ENCODE measurements at regions not wholly inside any gene's neighbourhood (a gene's known extent, or its start where the extent isn't known, plus 50 kb on each side); places are given as distances from the start of the nearest gene placed in this dataset.

- DNase-seq (ENCODE audit: low spot score) (no peak), ATAC-seq (ENCODE audit: insufficient number of reproducible peaks, low FRiP score, low read depth) (no peak)
- no peaks in the 10 kb centered on the region for H3K4me1 ChIP-seq (ENCODE audit: control insufficient read depth in 1 of 2, low read depth in 2 of 2)
Measured at GRCh38 chr11:107247167-107247861, 210.3 kb downstream of the CWF19L2 start.

GRCh38 chr11:107243929-107244328, 213.7 kb downstream of the CWF19L2 start:
- H3K4me3 ChIP-seq, result no peak overlapping the region
- DNase-seq (ENCODE audit: low spot score), result no peak
- no peaks in the 10 kb centered on the region for H3K27me3 ChIP-seq (replicated peaks; ENCODE audit: insufficient read depth)
- no peak overlapping the region for H3K27ac ChIP-seq
- no peaks in the 10 kb centered on the region for H3K36me3 ChIP-seq
- no peaks in the 10 kb centered on the region for H3K4me1 ChIP-seq (ENCODE audit: control insufficient read depth in 1 of 2, low read depth in 2 of 2)
- H3K9me3 ChIP-seq, result no peaks in the 10 kb centered on the region
- no peak for ATAC-seq (ENCODE audit: insufficient number of reproducible peaks, low FRiP score, low read depth)
- TF ChIP-seq CTCF (IDR thresholded peaks at IDR 0.05), result no peak

More at GRCh38 chr11:107247167-107247861, 210.3 kb downstream of the CWF19L2 start:
- Histone ChIP-seq H3K4me3 (no peak overlapping the region), H3K27ac (no peak overlapping the region), H3K9me3 (no peaks in the 10 kb centered on the region), H3K27me3 (replicated peaks; ENCODE audit: insufficient read depth) (no peaks in the 10 kb centered on the region), H3K36me3 (no peaks in the 10 kb centered on the region)
- no peak for TF ChIP-seq CTCF (IDR thresholded peaks at IDR 0.05)

- DNase-seq (ENCODE audit: low spot score) (no peak), ATAC-seq (ENCODE audit: insufficient number of reproducible peaks, low FRiP score, low read depth) (no peak)
- no peak overlapping the region for H3K27ac ChIP-seq
- no peaks in the 10 kb centered on the region for H3K4me1 ChIP-seq (ENCODE audit: control insufficient read depth in 1 of 2, low read depth in 2 of 2)
- no peaks in the 10 kb centered on the region for H3K9me3 ChIP-seq
- H3K4me3 ChIP-seq, result no peak overlapping the region
- no peaks in the 10 kb centered on the region for H3K36me3 ChIP-seq
- H3K27me3 ChIP-seq (replicated peaks; ENCODE audit: insufficient read depth), result no peaks in the 10 kb centered on the region
- no peak for TF ChIP-seq CTCF (IDR thresholded peaks at IDR 0.05)
Measured at GRCh38 chr11:107232451-107232850, 214.2 kb upstream of the GUCY1A2 start.

- no peak for DNase-seq (ENCODE audit: low spot score)
- no peak overlapping the region for H3K4me3 ChIP-seq
- no peak overlapping the region for H3K27ac ChIP-seq
- H3K27me3 ChIP-seq (replicated peaks; ENCODE audit: insufficient read depth), result no peaks in the 10 kb centered on the region
- no peaks in the 10 kb centered on the region for H3K9me3 ChIP-seq
- no peaks in the 10 kb centered on the region for H3K4me1 ChIP-seq (ENCODE audit: control insufficient read depth in 1 of 2, low read depth in 2 of 2)
- no peak for TF ChIP-seq CTCF (IDR thresholded peaks at IDR 0.05)
- no peaks in the 10 kb centered on the region for H3K36me3 ChIP-seq
- no peak for ATAC-seq (ENCODE audit: insufficient number of reproducible peaks, low FRiP score, low read depth)
Measured at GRCh38 chr11:107224836-107225235, 206.6 kb upstream of the GUCY1A2 start.

- Histone ChIP-seq H3K9me3 (no peaks in the 10 kb centered on the region), H3K4me1 (ENCODE audit: control insufficient read depth in 1 of 2, low read depth in 2 of 2) (no peaks in the 10 kb centered on the region), H3K4me3 (no peak overlapping the region), H3K27me3 (replicated peaks; ENCODE audit: insufficient read depth) (no peaks in the 10 kb centered on the region), H3K27ac (no peak overlapping the region), H3K36me3 (no peaks in the 10 kb centered on the region)
- ATAC-seq (ENCODE audit: insufficient number of reproducible peaks, low FRiP score, low read depth) (no peak), DNase-seq (ENCODE audit: low spot score) (no peak)
- TF ChIP-seq CTCF (IDR thresholded peaks at IDR 0.05), result no peak
Measured at GRCh38 chr11:107222916-107223460, 204.7 kb upstream of the GUCY1A2 start.
